ENCODE measurements at regions not wholly inside any gene's neighbourhood (a gene's known extent, or its start where the extent isn't known, plus 50 kb on each side); places are given as distances from the start of the nearest gene placed in this dataset.
"Not testable (repeated sequence)": the region's sequence is repeated elsewhere in the genome, so short reads cannot be mapped to it uniquely, and the experiment has no call there.

DNA sequence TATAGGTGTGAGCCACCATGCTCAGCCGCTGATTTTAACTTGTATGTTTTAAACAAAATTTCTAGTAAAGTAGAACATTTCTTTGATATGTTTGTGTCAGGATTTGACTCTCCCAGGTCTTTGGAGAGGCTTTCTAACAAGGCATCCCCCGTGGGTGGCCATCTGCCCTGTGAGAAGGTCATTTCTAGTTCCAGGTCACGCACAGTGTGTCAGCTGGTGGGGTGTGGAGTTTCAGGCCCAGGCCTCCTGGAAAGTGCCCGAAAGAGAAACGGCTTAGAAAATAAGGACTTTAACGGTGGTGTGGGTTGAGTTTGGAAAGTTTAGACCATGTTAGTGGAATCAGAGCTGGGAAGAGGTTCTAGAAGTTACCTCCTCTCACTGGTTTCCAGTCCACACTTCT is 61.0 kb downstream of the SPDYE17 start:
- intact Hi-C loops (cut with DNase I); H3K9ac ChIP-seq (ENCODE audit: low read depth in 2 of 2, low read length in 2 of 2); H3K9me3 ChIP-seq; H3K27ac ChIP-seq; H3K36me3 ChIP-seq; H3K4me3 ChIP-seq; H3K4me1 ChIP-seq; DNase-seq; H3K27me3 ChIP-seq: not testable (repeated sequence)

DNA sequence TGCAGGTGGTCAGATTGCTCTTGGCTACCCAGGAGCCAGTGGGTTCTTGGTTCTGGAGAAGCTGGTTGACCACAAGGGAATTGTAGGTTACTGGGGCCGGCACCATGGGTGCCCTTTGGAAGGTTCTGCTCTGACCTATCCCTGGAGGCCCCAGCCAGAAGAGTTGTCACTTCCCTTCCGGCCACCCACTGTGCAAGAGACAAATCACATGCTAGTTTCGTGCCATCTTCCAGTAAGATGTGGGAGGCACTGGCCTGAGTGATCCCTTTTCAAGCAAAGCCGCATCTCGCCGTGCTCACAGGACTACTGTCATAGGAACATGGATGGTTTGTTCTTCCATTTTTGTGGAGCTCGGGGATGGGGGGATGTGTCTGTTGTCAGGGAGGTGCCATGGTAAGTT is 62.3 kb downstream of the SPDYE17 start:
- H3K36me3 ChIP-seq; DNase-seq; H3K9ac ChIP-seq (ENCODE audit: low read depth in 2 of 2, low read length in 2 of 2); H3K27me3 ChIP-seq; H3K4me3 ChIP-seq; H3K27ac ChIP-seq; H3K9me3 ChIP-seq; H3K4me1 ChIP-seq; intact Hi-C loops (cut with DNase I): not testable (repeated sequence)

DNA sequence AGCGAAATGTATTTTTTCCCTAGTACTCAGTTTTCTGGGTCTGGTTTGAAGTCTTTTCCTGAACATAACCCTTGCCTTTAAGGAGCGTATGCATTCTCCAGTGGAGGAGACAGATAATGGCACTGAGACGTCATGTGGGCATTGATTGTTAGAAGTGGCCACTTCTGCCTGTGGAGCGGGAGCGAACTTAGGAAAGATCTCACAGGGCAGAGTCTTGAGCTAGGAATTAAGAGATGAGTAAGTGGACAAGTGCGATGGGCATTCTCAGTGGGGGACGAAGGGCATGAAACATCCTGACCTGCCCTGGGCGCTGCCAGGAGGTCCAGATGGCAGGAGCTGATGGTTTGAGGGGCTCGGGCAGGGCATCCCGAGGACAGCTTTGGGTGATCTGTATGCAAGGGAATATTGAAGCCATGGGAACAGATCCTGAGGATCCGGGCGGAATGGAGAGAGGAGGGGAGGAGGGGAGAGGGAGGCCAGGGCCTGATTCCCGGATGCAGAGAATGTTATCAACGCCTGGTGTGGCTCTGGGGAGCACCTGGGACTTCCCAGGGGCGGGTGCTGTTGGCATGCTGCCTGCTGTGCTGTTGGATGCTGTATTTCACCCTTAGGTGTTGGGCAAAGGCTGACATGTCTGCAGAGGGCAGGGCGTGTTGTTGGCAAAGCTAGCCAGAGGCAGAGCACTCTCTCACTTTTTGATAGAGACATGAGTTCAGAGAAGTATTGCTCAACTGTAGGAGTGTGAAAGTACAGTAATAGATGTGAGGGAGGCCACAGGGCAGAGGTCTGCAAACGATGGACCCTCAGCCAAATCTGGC is 66.2 kb downstream of the SPDYE17 start:
- H3K27me3 ChIP-seq; H3K9ac ChIP-seq (ENCODE audit: low read depth in 2 of 2, low read length in 2 of 2); H3K9me3 ChIP-seq; H3K36me3 ChIP-seq; H3K4me1 ChIP-seq; H3K4me3 ChIP-seq; intact Hi-C loops (cut with DNase I); H3K27ac ChIP-seq: not testable (repeated sequence)
- DNase-seq = peak; percentile 77

DNA sequence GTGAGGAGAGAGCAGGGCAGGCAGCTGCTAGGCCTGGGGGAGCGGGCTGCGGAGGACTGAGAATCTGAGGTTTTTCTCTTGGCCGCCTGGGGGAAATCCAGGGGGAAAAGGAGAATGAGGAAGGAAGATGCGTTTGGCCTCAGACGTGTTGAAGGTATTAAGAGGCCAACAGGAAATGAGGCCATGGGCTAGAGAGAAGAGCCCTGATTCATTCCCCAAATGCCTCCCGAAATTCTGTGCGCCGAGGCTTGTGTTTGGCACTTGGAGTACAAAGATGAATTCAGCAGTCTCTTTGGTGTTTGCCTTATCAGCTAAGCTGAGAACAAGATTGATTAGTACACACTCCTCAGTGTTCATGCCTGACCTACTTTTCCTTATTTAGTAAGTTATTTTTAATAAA is 68.1 kb downstream of the SPDYE17 start:
- H3K9ac ChIP-seq (ENCODE audit: low read depth in 2 of 2, low read length in 2 of 2); H3K4me3 ChIP-seq; DNase-seq; H3K27me3 ChIP-seq; H3K36me3 ChIP-seq; intact Hi-C loops (cut with DNase I); H3K27ac ChIP-seq; H3K4me1 ChIP-seq; H3K9me3 ChIP-seq: not testable (repeated sequence)

DNA sequence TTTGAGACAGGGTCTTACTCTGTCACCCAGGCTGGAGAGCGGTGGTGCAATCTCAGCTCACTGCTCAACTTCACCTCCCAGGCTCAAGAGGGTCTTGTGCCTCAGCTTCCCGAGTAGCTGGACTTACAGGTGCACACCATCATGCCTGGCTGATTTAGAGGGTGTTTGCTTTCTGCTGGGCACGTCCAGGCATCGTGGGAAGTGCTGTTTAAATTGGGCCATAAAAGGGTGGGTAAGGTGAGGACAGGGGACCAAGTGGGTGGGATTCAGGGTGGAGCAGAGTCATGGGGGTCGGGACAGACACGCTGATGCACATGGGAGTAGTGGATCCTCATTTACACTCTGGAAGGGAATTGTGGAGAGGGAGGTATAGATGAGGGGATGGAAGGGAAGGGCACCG is 69.1 kb downstream of the SPDYE17 start:
- H3K27ac ChIP-seq; H3K9ac ChIP-seq (ENCODE audit: low read depth in 2 of 2, low read length in 2 of 2); H3K4me1 ChIP-seq; H3K27me3 ChIP-seq; intact Hi-C loops (cut with DNase I); H3K4me3 ChIP-seq; H3K36me3 ChIP-seq; H3K9me3 ChIP-seq: not testable (repeated sequence)
- peak; percentile 54 for DNase-seq

DNA sequence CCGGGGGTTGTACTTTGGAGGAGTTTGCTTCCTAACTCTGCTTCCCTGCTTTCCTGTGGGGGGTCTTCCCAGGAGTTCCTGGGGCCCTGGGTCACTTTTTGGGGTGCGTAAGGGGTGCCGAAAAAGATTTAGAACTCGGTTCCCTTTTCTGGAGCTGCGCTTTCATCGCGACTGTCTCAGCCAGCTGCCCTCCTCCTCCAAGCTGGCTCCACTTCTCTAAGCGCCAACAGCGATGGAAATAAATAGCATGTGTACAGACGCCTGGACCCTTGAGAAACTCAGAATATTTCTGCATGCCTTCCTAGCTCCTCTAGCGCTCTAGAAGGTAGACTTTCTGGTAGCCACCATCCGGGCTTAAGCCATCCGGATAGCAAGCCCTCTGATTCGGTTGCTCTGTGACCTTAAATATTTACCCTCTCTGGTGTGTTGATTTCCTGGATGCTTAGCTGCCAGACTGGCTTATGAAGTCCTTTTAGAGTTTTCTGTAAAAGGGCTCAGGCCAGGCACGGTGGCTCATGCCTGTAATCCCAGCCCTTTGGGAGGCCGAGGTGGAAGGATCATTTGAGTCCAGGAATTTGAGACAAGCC is 71.7 kb downstream of the SPDYE17 start:
- intact Hi-C loops (cut with DNase I); H3K36me3 ChIP-seq; H3K27ac ChIP-seq; H3K9me3 ChIP-seq; H3K4me3 ChIP-seq; H3K27me3 ChIP-seq; DNase-seq; H3K4me1 ChIP-seq; H3K9ac ChIP-seq (ENCODE audit: low read depth in 2 of 2, low read length in 2 of 2): not testable (repeated sequence)

DNA sequence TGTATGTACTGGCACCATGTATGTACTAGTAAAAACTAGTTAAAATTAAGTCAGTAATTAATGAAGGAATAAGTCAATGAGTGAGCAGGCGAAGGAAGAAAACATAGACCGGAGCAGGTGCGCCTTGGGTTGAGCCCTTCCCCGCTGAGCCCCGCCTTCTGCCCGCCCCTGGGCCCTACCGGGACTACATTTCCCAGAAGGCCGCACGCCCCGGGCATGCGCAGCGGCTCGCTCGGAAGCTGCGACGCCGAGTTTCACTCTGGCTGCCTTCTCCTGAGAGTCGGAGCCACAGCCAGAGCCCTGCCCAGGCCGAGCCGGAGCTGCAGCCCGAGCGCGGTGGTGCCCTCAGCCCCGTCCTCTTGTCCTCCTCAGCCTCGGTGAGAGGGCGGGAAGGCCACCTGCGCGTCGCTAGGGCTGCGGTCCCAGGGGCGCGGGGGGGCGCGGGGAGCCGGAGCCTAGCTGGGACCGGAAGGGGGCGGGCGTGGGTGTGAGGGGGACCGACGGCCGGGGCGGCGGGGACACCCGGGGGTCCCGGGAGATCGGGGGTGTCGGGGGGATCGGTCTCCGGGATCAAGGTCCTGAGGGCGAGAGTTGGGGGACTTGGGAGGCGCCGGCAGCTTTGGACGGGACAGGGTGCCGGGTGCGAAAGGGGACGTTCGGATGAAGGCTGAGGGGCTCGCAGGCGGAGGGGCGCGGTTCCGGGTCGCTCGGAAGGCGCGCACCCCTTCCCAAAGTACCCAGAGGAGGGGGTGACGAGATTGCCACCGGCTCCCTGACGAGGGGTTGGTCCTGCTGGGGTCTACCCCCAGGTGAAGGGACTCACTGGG is 72.4 kb downstream of the SPDYE17 start:
- H3K4me3 ChIP-seq; H3K9ac ChIP-seq (ENCODE audit: low read depth in 2 of 2, low read length in 2 of 2); DNase-seq; H3K4me1 ChIP-seq; H3K9me3 ChIP-seq; intact Hi-C loops (cut with DNase I); H3K27ac ChIP-seq; H3K36me3 ChIP-seq; H3K27me3 ChIP-seq: not testable (repeated sequence)

DNA sequence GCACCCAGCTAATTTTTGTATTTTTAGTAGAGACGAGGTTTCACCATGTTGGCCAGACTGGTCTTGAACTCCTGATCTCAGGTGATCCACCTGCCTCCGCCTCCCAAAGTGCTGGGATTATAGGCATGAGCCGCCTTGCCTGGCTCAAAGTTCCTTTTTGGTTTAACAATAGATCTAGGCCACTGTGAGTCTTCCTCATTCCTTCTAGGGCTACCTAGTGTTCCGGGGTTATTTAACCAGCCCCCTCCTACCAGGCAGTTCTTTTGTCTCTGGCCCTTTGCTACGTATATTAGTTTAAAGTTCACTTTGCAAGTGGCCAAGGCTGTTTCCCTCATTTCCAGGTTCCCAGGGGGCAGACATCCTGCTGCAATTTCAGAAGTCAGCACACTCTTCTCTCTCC is 75.6 kb downstream of the SPDYE17 start:
- H3K27ac ChIP-seq; H3K27me3 ChIP-seq; H3K9ac ChIP-seq (ENCODE audit: low read depth in 2 of 2, low read length in 2 of 2); H3K36me3 ChIP-seq; H3K4me3 ChIP-seq; DNase-seq; H3K9me3 ChIP-seq; intact Hi-C loops (cut with DNase I); H3K4me1 ChIP-seq: not testable (repeated sequence)

DNA sequence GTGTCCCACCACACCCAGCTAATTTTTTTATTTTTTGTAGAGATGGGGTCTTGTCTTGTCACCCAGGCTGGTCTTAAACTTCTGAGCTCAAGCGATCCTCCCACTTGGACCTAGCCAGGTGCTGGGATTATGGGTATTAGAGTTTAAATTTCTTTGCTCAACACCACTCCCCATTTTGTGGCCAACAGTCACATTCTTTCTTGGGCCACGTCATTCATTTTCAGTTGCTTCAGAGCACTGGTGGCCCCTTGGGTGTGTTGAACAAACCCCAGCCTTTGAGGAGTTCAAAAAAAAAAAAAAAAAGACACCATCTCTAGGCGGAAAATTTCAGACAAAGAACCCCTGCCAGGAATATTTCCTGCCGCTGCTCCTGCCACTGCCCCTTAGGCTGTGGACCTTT is 77.0 kb downstream of the SPDYE17 start:
- H3K9me3 ChIP-seq; H3K4me3 ChIP-seq; H3K9ac ChIP-seq (ENCODE audit: low read depth in 2 of 2, low read length in 2 of 2); H3K4me1 ChIP-seq; intact Hi-C loops (cut with DNase I); DNase-seq; H3K27ac ChIP-seq; H3K36me3 ChIP-seq; H3K27me3 ChIP-seq: not testable (repeated sequence)

DNA sequence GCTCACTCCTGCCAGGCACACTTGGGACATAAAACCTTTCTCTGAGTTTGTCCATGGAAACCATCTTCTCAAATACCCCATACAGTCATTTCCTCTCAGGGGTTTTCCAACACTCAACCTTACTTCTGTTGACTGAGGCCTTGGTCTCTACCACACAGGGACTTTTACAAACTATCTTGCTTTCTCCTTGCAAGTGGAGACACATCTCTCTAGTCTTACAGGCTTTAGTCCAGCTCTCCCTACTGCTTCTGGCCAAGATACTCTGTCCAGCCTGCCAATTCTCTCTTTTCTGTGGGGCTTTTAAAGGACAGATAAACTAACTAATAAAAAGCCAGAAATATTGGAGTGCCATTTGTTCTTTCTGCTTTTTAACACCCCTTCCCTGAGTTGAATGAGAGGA is 87.6 kb downstream of the SPDYE17 start:
- H3K9ac ChIP-seq (ENCODE audit: low read depth in 2 of 2, low read length in 2 of 2); H3K27ac ChIP-seq; H3K27me3 ChIP-seq; H3K36me3 ChIP-seq; intact Hi-C loops (cut with DNase I); H3K9me3 ChIP-seq; H3K4me1 ChIP-seq; DNase-seq; H3K4me3 ChIP-seq: not testable (repeated sequence)

DNA sequence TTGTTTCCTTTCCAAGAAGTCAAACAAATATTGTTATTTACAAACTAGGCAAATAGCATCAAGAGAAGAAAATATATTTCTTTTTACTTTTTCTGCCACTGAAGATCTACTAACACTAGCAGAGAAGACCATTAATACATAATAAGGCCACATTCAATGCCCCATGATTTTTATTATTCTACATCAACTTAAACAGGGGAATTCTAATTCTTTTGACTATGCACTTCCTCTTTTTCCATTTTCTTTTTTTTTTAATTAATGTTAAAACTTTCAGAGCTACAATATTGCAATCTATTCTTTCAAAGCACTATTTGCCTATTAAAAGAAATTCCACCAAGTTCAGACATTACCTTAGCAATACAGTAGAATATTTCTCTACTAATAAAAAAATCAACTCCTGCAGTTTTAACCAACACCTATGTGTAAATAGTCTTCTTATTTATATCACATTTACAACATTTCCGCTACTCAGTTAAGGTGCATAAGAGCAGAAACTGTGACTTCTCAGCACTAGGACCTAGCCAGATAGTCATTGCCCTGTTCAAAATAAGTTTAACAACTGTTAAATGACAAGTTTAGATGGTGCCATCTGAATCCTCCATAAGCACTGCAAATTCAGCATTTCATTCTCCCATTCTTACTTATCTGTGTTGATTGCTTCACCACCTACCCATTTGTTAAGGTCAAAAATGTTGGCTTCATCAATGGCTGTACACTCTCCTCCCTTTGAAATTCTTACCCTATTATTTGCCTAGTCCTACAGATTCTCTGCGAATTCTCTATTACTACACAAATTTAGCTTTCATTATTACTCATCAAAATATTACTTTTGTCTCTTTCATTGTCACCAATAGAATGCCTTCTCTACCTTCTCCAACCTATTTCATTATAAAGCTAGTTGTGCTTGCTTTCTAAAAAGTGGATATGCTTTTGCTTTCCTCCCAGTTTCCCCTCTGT is 90.1 kb downstream of the SPDYE17 start:
- DNase-seq; H3K4me3 ChIP-seq; H3K9me3 ChIP-seq; H3K4me1 ChIP-seq; H3K9ac ChIP-seq (ENCODE audit: low read depth in 2 of 2, low read length in 2 of 2); H3K36me3 ChIP-seq; H3K27me3 ChIP-seq; intact Hi-C loops (cut with DNase I); H3K27ac ChIP-seq: not testable (repeated sequence)

DNA sequence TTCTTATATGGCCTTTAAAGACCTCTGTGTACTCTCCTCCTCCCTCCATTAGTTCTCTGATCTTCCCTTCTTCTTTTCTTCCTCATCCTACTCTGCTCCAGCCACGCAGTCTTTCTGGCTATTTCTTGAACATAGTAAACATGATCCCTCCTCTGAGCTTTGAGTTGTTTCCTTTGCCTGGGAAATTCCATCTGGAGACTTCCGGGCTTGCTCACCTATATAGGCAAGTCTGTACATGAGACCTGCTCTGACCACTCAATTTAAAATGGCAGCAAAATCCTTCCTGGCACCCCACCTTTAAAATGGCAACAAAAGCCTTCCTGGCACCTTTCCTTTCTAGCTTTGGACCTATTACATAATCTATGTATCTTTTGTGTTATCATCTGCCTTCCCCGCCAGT is 94.4 kb downstream of the SPDYE17 start:
- H3K9me3 ChIP-seq; H3K36me3 ChIP-seq; H3K9ac ChIP-seq (ENCODE audit: low read depth in 2 of 2, low read length in 2 of 2); H3K27ac ChIP-seq; intact Hi-C loops (cut with DNase I); H3K27me3 ChIP-seq; H3K4me1 ChIP-seq; H3K4me3 ChIP-seq; DNase-seq: not testable (repeated sequence)

DNA sequence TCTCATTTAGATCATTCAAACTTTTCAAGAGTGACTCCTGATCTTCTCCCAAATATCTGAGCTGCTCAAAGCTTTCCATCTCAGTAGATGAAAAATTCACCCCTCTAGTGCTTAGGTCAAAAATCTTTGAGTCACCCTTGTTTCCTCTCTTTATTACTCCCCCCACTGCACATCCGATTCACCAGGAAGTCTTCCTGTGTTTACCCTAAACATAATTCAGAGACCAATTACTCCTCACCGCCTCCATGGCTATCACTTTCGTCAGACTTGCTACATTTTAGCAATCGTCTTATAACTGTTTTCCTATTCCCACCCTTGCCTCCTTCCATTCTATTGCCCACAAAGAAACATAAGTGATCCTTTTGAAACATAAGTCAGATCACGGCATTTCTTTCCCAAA is 94.8 kb downstream of the SPDYE17 start:
- H3K36me3 ChIP-seq; H3K27me3 ChIP-seq; H3K27ac ChIP-seq; H3K4me1 ChIP-seq; DNase-seq; H3K4me3 ChIP-seq; H3K9ac ChIP-seq (ENCODE audit: low read depth in 2 of 2, low read length in 2 of 2); intact Hi-C loops (cut with DNase I); H3K9me3 ChIP-seq: not testable (repeated sequence)
